ENCODE measurements at regions not wholly inside any gene's neighbourhood (a gene's known extent, or its start where the extent isn't known, plus 50 kb on each side); places are given as distances from the start of the nearest gene placed in this dataset.

- DNase-seq (ENCODE audit: low read depth in 2 of 3, low spot score in 1 of 3), result no peak
Observed at GRCh38 chr9:109593612-109594011, 95.5 kb upstream of the PTPN3 start.

- no peak for DNase-seq (ENCODE audit: low read depth in 2 of 3, low spot score in 1 of 3)
Observed at GRCh38 chr9:109597496-109597895, 99.4 kb upstream of the PTPN3 start.

GRCh38 chr9:109599131-109599530, 101.0 kb upstream of the PTPN3 start:
- DNase-seq (ENCODE audit: low read depth in 2 of 3, low spot score in 1 of 3), result no peak

- no peak for DNase-seq (ENCODE audit: low read depth in 2 of 3, low spot score in 1 of 3)
Observed at GRCh38 chr9:109599711-109600110, 101.6 kb upstream of the PTPN3 start.

- no peak for DNase-seq (ENCODE audit: low read depth in 2 of 3, low spot score in 1 of 3)
Observed at GRCh38 chr9:109600142-109600541, 102.0 kb upstream of the PTPN3 start.

- no peak for DNase-seq (ENCODE audit: low read depth in 2 of 3, low spot score in 1 of 3)
Observed at GRCh38 chr9:109601181-109601580, 103.1 kb upstream of the PTPN3 start.

GRCh38 chr9:109602987-109603386, 104.9 kb upstream of the PTPN3 start:
- DNase-seq (ENCODE audit: low read depth in 2 of 3, low spot score in 1 of 3), result no peak

- DNase-seq (ENCODE audit: low read depth in 2 of 3, low spot score in 1 of 3), result no peak
Observed at GRCh38 chr9:109604131-109604530, 106.0 kb upstream of the PTPN3 start.

- no peak for DNase-seq (ENCODE audit: low read depth in 2 of 3, low spot score in 1 of 3)
Observed at GRCh38 chr9:109604781-109605180, 106.7 kb upstream of the PTPN3 start.

- DNase-seq (ENCODE audit: low read depth in 2 of 3, low spot score in 1 of 3), result no peak
Observed at GRCh38 chr9:109609060-109609459, 111.0 kb upstream of the PTPN3 start.

- no peak for DNase-seq (ENCODE audit: low read depth in 2 of 3, low spot score in 1 of 3)
Observed at GRCh38 chr9:109616571-109617120, 118.5 kb upstream of the PTPN3 start.

GRCh38 chr9:109619310-109619709, 121.2 kb upstream of the PTPN3 start:
- no peak for DNase-seq (ENCODE audit: low read depth in 2 of 3, low spot score in 1 of 3)

GRCh38 chr9:109624143-109624542, 126.0 kb upstream of the PTPN3 start:
- DNase-seq (ENCODE audit: low read depth in 2 of 3, low spot score in 1 of 3), result no peak

- no peak for DNase-seq (ENCODE audit: low read depth in 2 of 3, low spot score in 1 of 3)
Observed at GRCh38 chr9:109624896-109625295, 126.8 kb upstream of the PTPN3 start.

- DNase-seq (ENCODE audit: low read depth in 2 of 3, low spot score in 1 of 3), result no peak
Observed at GRCh38 chr9:109627042-109627441, 128.9 kb upstream of the PTPN3 start.

GRCh38 chr9:109629615-109630014, 131.5 kb upstream of the PTPN3 start:
- no peak for DNase-seq (ENCODE audit: low read depth in 2 of 3, low spot score in 1 of 3)

GRCh38 chr9:109632817-109633216, 134.7 kb upstream of the PTPN3 start:
- DNase-seq (ENCODE audit: low read depth in 2 of 3, low spot score in 1 of 3), result no peak

GRCh38 chr9:109639674-109640579, 140.1 kb upstream of the PALM2AKAP2 start:
- no peak for DNase-seq (ENCODE audit: low read depth in 2 of 3, low spot score in 1 of 3)

GRCh38 chr9:109640580-109641371, 139.2 kb upstream of the PALM2AKAP2 start:
- no peak for DNase-seq (ENCODE audit: low read depth in 2 of 3, low spot score in 1 of 3)

GRCh38 chr9:109641372-109641659, 138.7 kb upstream of the PALM2AKAP2 start:
- DNase-seq (ENCODE audit: low read depth in 2 of 3, low spot score in 1 of 3), result no peak

GRCh38 chr9:109652112-109652511, 127.9 kb upstream of the PALM2AKAP2 start:
- DNase-seq (ENCODE audit: low read depth in 2 of 3, low spot score in 1 of 3), result no peak

- DNase-seq (ENCODE audit: low read depth in 2 of 3, low spot score in 1 of 3), result no peak
Observed at GRCh38 chr9:109652971-109653370, 127.0 kb upstream of the PALM2AKAP2 start.

Measured in stimulated activated CD4-positive, alpha-beta T cell treated with anti-CD3 and anti-CD28 coated beads, Interleukin-12 subunit alpha, Interleukin-12 subunit beta, amount 100 ng/mL, for 48 hours (primary cell).